Transverse colon (tissue), 4 donors: ENCODE measurements at regions not wholly inside any gene's neighbourhood (a gene's known extent, or its start where the extent isn't known, plus 50 kb on each side); places are given as distances from the start of the nearest gene placed in this dataset.

Experiments
- DNase-seq: peaks from one replicate; pipeline ENCODE4 v3.0.0-alpha.2; 2019
- H3K27ac ChIP-seq, 4 donors: fragments of 200-600 bp; sonication (generic); 2 replicates each; pipeline ENCODE4 v1.5.1; 2016 to 2018; ENCODE audit warnings: inconsistent platforms in 4 of 4
- H3K27me3 ChIP-seq: fragments of 200-600 bp; sonication (generic); 2 replicates; pipeline ENCODE4 v1.5.1; 2017; ENCODE audit warnings: inconsistent platforms
- H3K36me3 ChIP-seq, 4 donors: fragments of 200-600 bp; sonication (generic); 2 replicates each; pipeline ENCODE4 v1.5.1; 2017 to 2019; ENCODE audit warnings: inconsistent platforms in 4 of 4
- H3K4me1 ChIP-seq, 4 donors: fragments of 200-600 bp; sonication (generic); 2 replicates each; pipeline ENCODE4 v1.5.1; 2017 to 2020; ENCODE audit warnings: inconsistent platforms in 4 of 4
- H3K4me3 ChIP-seq, 4 donors: fragments of 200-600 bp; sonication (generic); 1 replicate in 1 of 4; 2 replicates in 3 of 4; pipeline versions ENCODE4 v1.5.1 to v1.6.1; 2017 to 2019; ENCODE audit warnings: inconsistent platforms in 4 of 4
- H3K9me3 ChIP-seq, 2 donors: fragments of 200-600 bp; sonication (generic); 2 replicates each; pipeline ENCODE4 v1.5.1; 2017 to 2019; ENCODE audit warnings: inconsistent platforms in 2 of 2
- CTCF ChIP-seq, 5 experiments: fragments of 200-600 bp in 3 of 5; fragments of 450-650 bp in 2 of 5; sonication (generic) in 3 of 5; IDR thresholded peaks; 1 replicate in 2 of 5; 2 replicates in 3 of 5; pipeline ENCODE4 v1.5.1; 2016 to 2017; ENCODE audit warnings: antibody characterized with exemption in 5 of 5, inconsistent platforms in 3 of 5, mild to moderate bottlenecking in 2 of 5, moderate library complexity in 1 of 5
- EP300 ChIP-seq: sonication (generic); formaldehyde crosslinking; IDR thresholded peaks from one replicate; pipeline ENCODE4 v1.6.1; 2017; ENCODE audit warnings: antibody characterized with exemption, low read depth
- POLR2A ChIP-seq: fragments of 450-650 bp; IDR thresholded peaks from one replicate; pipeline ENCODE4 v1.6.1; 2016; ENCODE audit warnings: antibody characterized with exemption, mild to moderate bottlenecking, moderate library complexity
- POLR2AphosphoS5 ChIP-seq, 3 donors: sonication (generic); formaldehyde crosslinking; IDR thresholded peaks; one replicate each; pipeline ENCODE4 v1.6.1; 2016; ENCODE audit warnings: antibody characterized with exemption in 3 of 3
- WGBS, 2 donors: methylation state at CpG; one replicate each; pipeline ENCODE4 v1.1.5; 2018; ENCODE audit warnings: low coverage in 1 of 2; 5-methylcytosine and 5-hydroxymethylcytosine counted together
- in situ Hi-C, 4 donors: fragments of 200-750 bp; cut with MboI; loops; one replicate each; pipeline versions ENCODE4 v1.15.0 to v1.15.1; 2017; ENCODE audit warnings: low sequenced_read_pairs in 3 of 4, low pct_ligation_motif_present in 1 of 4, low pct_unique_long_range_greater_than_20kb in 1 of 4
- intact Hi-C: fragments of 100-400 bp; cut with DNase I; formaldehyde crosslinking; loops from one replicate; pipeline ENCODE4 v1.15.1; 2023; ENCODE audit warnings: low total_unique reads

- Histone ChIP-seq H3K4me1 (no peaks in the 10 kb centered on the region), H3K27me3 (no peaks in the 10 kb centered on the region), H3K36me3 (no peaks in the 10 kb centered on the region), H3K27ac (no peak overlapping the region), H3K9me3 (no peaks in the 10 kb centered on the region), H3K4me3 (no peak overlapping the region)
- TF ChIP-seq POLR2AphosphoS5 (IDR thresholded peaks at IDR 0.05) = no peak
- TF ChIP-seq POLR2A = no peak
- no peak for TF ChIP-seq EP300
- no peak for TF ChIP-seq CTCF (IDR thresholded peaks at IDR 0.05)
- intact Hi-C loops = no loop called here
- in situ Hi-C loops = no loop called here
- 34 to 40% methylated on average over 3 to 4 of the region's 4 CpGs for WGBS, 2 donors
- no peak for DNase-seq
These were observed 577.0 kb downstream of the FAT4 start for GRCh38 chr4:125891597-125892258.

GRCh38 chr4:125904802-125905201 is 590.0 kb downstream of the FAT4 start:
- intact Hi-C loops = no loop called here

GRCh38 chr4:125911058-125911457 is 596.3 kb downstream of the FAT4 start:
- H3K27ac ChIP-seq = no peak overlapping the region
- no peak overlapping the region for H3K4me3 ChIP-seq
- H3K4me1 ChIP-seq = no peaks in the 10 kb centered on the region
- WGBS, 2 donors = 71 to 77% methylated on average over 2 of the region's 2 CpGs
- H3K9me3 ChIP-seq = no peaks in the 10 kb centered on the region
- no peak for DNase-seq
- intact Hi-C loops (no loop called here), in situ Hi-C loops (no loop called here)
- no peak for TF ChIP-seq POLR2AphosphoS5 (IDR thresholded peaks at IDR 0.05)
- TF ChIP-seq POLR2A = no peak
- no peak for TF ChIP-seq EP300
- no peak for TF ChIP-seq CTCF (IDR thresholded peaks at IDR 0.05)
- H3K27me3 ChIP-seq = no peaks in the 10 kb centered on the region
- H3K36me3 ChIP-seq = no peaks in the 10 kb centered on the region

More at GRCh38 chr4:125904802-125905201, 590.0 kb downstream of the FAT4 start:
- H3K36me3 ChIP-seq = no peaks in the 10 kb centered on the region
- TF ChIP-seq POLR2AphosphoS5 (IDR thresholded peaks at IDR 0.05) = no peak
- TF ChIP-seq CTCF (IDR thresholded peaks at IDR 0.05) = no peak
- no peak for TF ChIP-seq EP300
- no peak for TF ChIP-seq POLR2A
- WGBS, 2 donors = 75 to 88% methylated on average over 1 of the region's 1 CpG
- H3K4me3 ChIP-seq = no peak overlapping the region
- H3K27me3 ChIP-seq = no peaks in the 10 kb centered on the region
- DNase-seq = no peak
- no peaks in the 10 kb centered on the region for H3K9me3 ChIP-seq
- in situ Hi-C loops = no loop called here
- H3K27ac ChIP-seq = no peak overlapping the region
- H3K4me1 ChIP-seq = no peaks in the 10 kb centered on the region

- Histone ChIP-seq H3K27me3 (no peaks in the 10 kb centered on the region), H3K36me3 (no peaks in the 10 kb centered on the region), H3K4me3 (no peak overlapping the region), H3K9me3 (no peaks in the 10 kb centered on the region), H3K27ac (no peak overlapping the region), H3K4me1 (no peaks in the 10 kb centered on the region)
- in situ Hi-C loops = no loop called here
- intact Hi-C loops = no loop called here
- TF ChIP-seq EP300 (no peak), POLR2AphosphoS5 (IDR thresholded peaks at IDR 0.05) (no peak), CTCF (IDR thresholded peaks at IDR 0.05) (no peak), POLR2A (no peak)
- no peak for DNase-seq
These were observed 596.7 kb downstream of the FAT4 start for GRCh38 chr4:125911481-125911880.
